GM12891 (cell line): ENCODE measurements at regions not wholly inside any gene's neighbourhood (a gene's known extent, or its start where the extent isn't known, plus 50 kb on each side); places are given as distances from the start of the nearest gene placed in this dataset.
"Not testable (repeated sequence)": the region's sequence is repeated elsewhere in the genome, so short reads cannot be mapped to it uniquely, and the experiment has no call there.

ENCODE experiments used
- DNase-seq: peaks from one replicate; pipeline ENCODE4 v3.0.0; 2011; ENCODE audit warnings: low spot score; ENCODE audit not compliant: insufficient read length
- FAIRE-seq: peaks from 2 replicates; lab custom pipeline; 2011; peaks lifted over from hg19 to GRCh38; lab: Jason Lieb, UNC
- PAX5 ChIP-seq: IDR thresholded peaks from 2 replicates; pipeline ENCODE4 v1.6.1; 2011; ENCODE audit warnings: low read length, moderate library complexity, mild to moderate bottlenecking; ENCODE audit not compliant: insufficient read depth, severe bottlenecking
- POLR2A ChIP-seq: IDR thresholded peaks from 2 replicates; pipeline ENCODE4 v1.6.1; 2011; ENCODE audit warnings: low read depth, low read length, control low read depth
- POLR2AphosphoS5 ChIP-seq: IDR thresholded peaks from 2 replicates; pipeline ENCODE4 v1.6.1; 2011; ENCODE audit warnings: low read depth, low read length, control low read depth
- POU2F2 ChIP-seq: IDR thresholded peaks from 2 replicates; pipeline ENCODE4 v1.6.1; 2011; ENCODE audit warnings: low read depth, mild to moderate bottlenecking, control low read depth, low read length, moderate library complexity
- SPI1 ChIP-seq: IDR thresholded peaks from 2 replicates; pipeline ENCODE4 v1.6.1; 2011; ENCODE audit warnings: low read depth, low read length, control low read depth
- TAF1 ChIP-seq: IDR thresholded peaks from 2 replicates; pipeline ENCODE4 v1.6.1; 2011; ENCODE audit warnings: low read depth, low read length, control low read depth

GRCh38 chr1:233737341-233737740, 123.4 kb downstream of the KCNK1 start:
- TF ChIP-seq POLR2AphosphoS5 (no peak), POLR2A (no peak), POU2F2 (no peak), TAF1 (no peak), SPI1 (no peak), PAX5 (no peak)
- no peak for FAIRE-seq
- DNase-seq = no peak

GRCh38 chr1:233738396-233738795, 124.5 kb downstream of the KCNK1 start:
- DNase-seq (no peak), FAIRE-seq (no peak)
- TF ChIP-seq POU2F2 = no peak
- TF ChIP-seq PAX5 = no peak
- no peak for TF ChIP-seq POLR2AphosphoS5
- no peak for TF ChIP-seq SPI1
- TF ChIP-seq POLR2A = no peak
- no peak for TF ChIP-seq TAF1

- TF ChIP-seq PAX5 (no peak), POU2F2 (no peak)
- no peak for DNase-seq
- FAIRE-seq = no peak
Observed at GRCh38 chr1:233738850-233739249, 124.9 kb downstream of the KCNK1 start.

- FAIRE-seq (no peak), DNase-seq (no peak)
Observed at GRCh38 chr1:233744779-233745513, 131.0 kb downstream of the KCNK1 start.

GRCh38 chr1:233750139-233750538, 136.2 kb downstream of the KCNK1 start:
- no peak for FAIRE-seq
- no peak for DNase-seq
- TF ChIP-seq POU2F2 (no peak), POLR2AphosphoS5 (no peak), TAF1 (no peak), POLR2A (no peak)

More at GRCh38 chr1:233744779-233745513, 131.0 kb downstream of the KCNK1 start:
- no peak for TF ChIP-seq POU2F2
- no peak for TF ChIP-seq SPI1
- TF ChIP-seq POLR2AphosphoS5 = no peak
- TF ChIP-seq POLR2A = no peak
- no peak for TF ChIP-seq TAF1
- TF ChIP-seq PAX5 = no peak

GRCh38 chr1:233759665-233760064, 144.8 kb upstream of the SLC35F3 start:
- DNase-seq = no peak
- TF ChIP-seq PAX5 = no peak
- no peak for TF ChIP-seq TAF1
- no peak for TF ChIP-seq POLR2AphosphoS5
- no peak for TF ChIP-seq POU2F2
- TF ChIP-seq POLR2A = no peak
- TF ChIP-seq SPI1 = no peak
- no peak for FAIRE-seq

- FAIRE-seq, DNase-seq: not testable (repeated sequence)
Observed at GRCh38 chr1:233764304-233764703, 140.2 kb upstream of the SLC35F3 start.

- FAIRE-seq (no peak), DNase-seq (no peak)
- no peak for TF ChIP-seq POU2F2
- TF ChIP-seq SPI1 = no peak
- no peak for TF ChIP-seq POLR2A
- TF ChIP-seq TAF1 = no peak
- TF ChIP-seq POLR2AphosphoS5 = no peak
- TF ChIP-seq PAX5 = no peak
Observed at GRCh38 chr1:233777566-233777965, 126.9 kb upstream of the SLC35F3 start.

- TF ChIP-seq POLR2AphosphoS5 (no peak), PAX5 (no peak)
- DNase-seq = no peak
- no peak for FAIRE-seq
Observed at GRCh38 chr1:233780049-233780448, 124.4 kb upstream of the SLC35F3 start.

GRCh38 chr1:233782937-233783586, 121.4 kb upstream of the SLC35F3 start:
- DNase-seq (no peak), FAIRE-seq (no peak)
- TF ChIP-seq TAF1 = no peak
- TF ChIP-seq POLR2AphosphoS5 = no peak
- no peak for TF ChIP-seq POLR2A
- TF ChIP-seq PAX5 = no peak
- no peak for TF ChIP-seq POU2F2
- TF ChIP-seq SPI1 = no peak

- DNase-seq (no peak), FAIRE-seq (no peak)
- no peak for TF ChIP-seq POLR2AphosphoS5
- no peak for TF ChIP-seq TAF1
- no peak for TF ChIP-seq POLR2A
- no peak for TF ChIP-seq POU2F2
- TF ChIP-seq PAX5 = no peak
- TF ChIP-seq SPI1 = no peak
Observed at GRCh38 chr1:233787599-233787998, 116.9 kb upstream of the SLC35F3 start.

GRCh38 chr1:233788687-233789086, 115.8 kb upstream of the SLC35F3 start:
- DNase-seq (no peak), FAIRE-seq (no peak)
- TF ChIP-seq POLR2AphosphoS5 (no peak), PAX5 (no peak), TAF1 (no peak), POU2F2 (no peak), SPI1 (no peak)
